Upper lobe of left lung (tissue), 4 donors: ENCODE measurements at regions not wholly inside any gene's neighbourhood (a gene's known extent, or its start where the extent isn't known, plus 50 kb on each side); places are given as distances from the start of the nearest gene placed in this dataset.

Experiments used
- CTCF ChIP-seq, 6 experiments: fragments of 450-650 bp in 4 of 6; fragments of 200-600 bp in 2 of 6; sonication (generic) in 2 of 6; IDR thresholded peaks; one replicate each; pipeline ENCODE4 v1.5.1; 2016 to 2019; ENCODE audit warnings: antibody characterized with exemption in 6 of 6
- EP300 ChIP-seq, 4 donors: sonication (generic); formaldehyde crosslinking; IDR thresholded peaks; one replicate each; pipeline ENCODE4 v1.5.1; 2017; ENCODE audit warnings: antibody characterized with exemption in 4 of 4, control low read depth in 2 of 4
- POLR2A ChIP-seq, 4 donors: fragments of 450-650 bp; IDR thresholded peaks; one replicate each; pipeline ENCODE4 v1.5.1; 2016 to 2017; ENCODE audit warnings: antibody characterized with exemption in 4 of 4, mild to moderate bottlenecking in 2 of 4
- POLR2AphosphoS5 ChIP-seq, 2 donors: sonication (generic); formaldehyde crosslinking; IDR thresholded peaks; one replicate each; pipeline ENCODE4 v1.5.1; 2017; ENCODE audit warnings: antibody characterized with exemption in 2 of 2

DNA sequence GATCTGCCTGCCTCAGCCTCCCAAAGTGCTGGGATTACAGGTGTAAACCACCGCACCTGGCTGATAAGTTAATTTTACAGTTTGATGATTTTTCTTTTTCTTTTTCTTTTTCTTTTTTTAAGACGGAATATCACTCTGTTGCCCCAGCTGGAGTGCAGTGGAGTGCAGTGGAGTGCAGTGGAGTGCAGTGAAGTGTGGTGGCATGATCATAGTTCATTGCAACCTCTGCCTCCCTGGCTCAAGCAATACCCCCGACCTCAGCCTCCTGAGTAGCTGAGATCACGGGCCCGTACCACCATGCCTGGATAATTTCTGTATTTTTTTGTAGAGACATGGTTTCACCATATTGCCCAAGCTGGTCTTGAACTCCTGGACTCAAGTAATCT lies 84.4 kb upstream of the CXADR start:
- no peak for TF ChIP-seq CTCF (IDR thresholded peaks at IDR 0.05)
- TF ChIP-seq POLR2A (IDR thresholded peaks at IDR 0.05), result no peak
- no peak for TF ChIP-seq POLR2AphosphoS5 (IDR thresholded peaks at IDR 0.05)
- TF ChIP-seq EP300 (IDR thresholded peaks at IDR 0.05), result no peak
